ENCODE measurements at regions not wholly inside any gene's neighbourhood (a gene's known extent, or its start where the extent isn't known, plus 50 kb on each side); places are given as distances from the start of the nearest gene placed in this dataset.
"Not testable (repeated sequence)": the region's sequence is repeated elsewhere in the genome, so short reads cannot be mapped to it uniquely, and the experiment has no call there.

DNA sequence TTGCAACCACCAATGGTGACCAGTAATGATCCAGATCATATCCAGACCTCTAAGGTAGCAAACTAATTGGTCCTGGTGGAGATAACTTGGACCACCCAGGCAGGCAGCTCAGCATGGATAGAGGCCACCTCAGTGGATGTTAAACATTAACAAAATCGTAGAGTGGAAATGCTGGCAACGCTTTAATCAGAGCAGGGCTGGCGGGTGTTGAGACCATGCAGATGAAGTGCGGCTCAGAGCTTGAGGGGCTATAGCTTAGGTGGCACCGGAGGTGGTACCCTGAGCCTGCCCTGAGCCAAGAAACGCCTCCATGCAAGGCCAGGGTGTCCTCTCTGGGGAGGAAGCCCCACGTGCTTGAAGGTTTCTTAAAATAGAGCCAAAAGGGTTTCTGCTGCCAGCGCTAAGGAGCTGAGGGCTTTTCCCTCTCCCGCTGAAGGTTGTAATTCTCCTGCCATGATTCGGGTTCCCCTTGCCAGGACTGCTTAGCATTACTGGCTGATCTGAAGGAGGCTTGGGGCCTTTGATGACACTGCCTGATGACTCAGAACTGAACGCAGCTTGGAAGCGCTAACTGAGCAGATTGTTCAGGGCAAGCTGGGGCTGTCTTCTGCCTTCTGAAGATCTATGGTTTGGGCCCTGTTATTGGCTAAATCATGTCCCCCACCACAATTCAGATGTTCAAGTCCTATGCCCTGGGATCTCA lies 177.8 kb upstream of the ATP6AP2 start:
- Histone ChIP-seq H3K9ac (ENCODE audit: low read length) (no peak overlapping the region), H3K36me3 (ENCODE audit: control insufficient read depth, low read depth, low read length) (no peaks in the 10 kb centered on the region), H3K27ac (ENCODE audit: low read length) (no peak overlapping the region), H3K4me3 (ENCODE audit: low read length) (no peak overlapping the region), H3K9me3 (ENCODE audit: control insufficient read depth, low read depth, low read length) (no peaks in the 10 kb centered on the region), H3K4me1 (ENCODE audit: control insufficient read depth, low read depth, low read length) (peaks cover 6% of the 10 kb centered on the region), H3K27me3 (ENCODE audit: control insufficient read depth, insufficient read depth, low read length) (no peaks in the 10 kb centered on the region)

DNA sequence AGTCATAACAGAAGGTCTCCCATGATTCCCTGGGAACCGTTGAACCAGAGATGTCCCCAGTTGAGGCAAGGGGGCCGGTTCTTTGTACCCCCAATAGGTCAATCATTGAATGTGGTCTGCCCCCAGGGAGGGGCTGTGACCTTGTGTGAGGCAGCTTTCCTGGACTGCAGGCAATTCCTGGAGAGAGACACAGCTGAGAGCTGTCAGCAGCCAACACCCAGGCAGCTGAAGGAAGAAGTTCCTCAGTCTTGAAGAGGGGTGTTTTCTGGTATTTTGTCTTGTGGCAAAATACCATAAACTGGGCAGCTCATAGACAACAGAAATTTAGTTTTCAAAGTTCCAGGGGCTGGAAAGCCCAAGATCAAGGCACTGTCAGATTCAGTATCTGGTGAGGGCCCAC lies 185.7 kb upstream of the ATP6AP2 start:
- no peak overlapping the region for H3K9ac ChIP-seq (ENCODE audit: low read length)
- H3K36me3 ChIP-seq (ENCODE audit: control insufficient read depth, low read depth, low read length), result no peaks in the 10 kb centered on the region
- no peaks in the 10 kb centered on the region for H3K27me3 ChIP-seq (ENCODE audit: control insufficient read depth, insufficient read depth, low read length)
- H3K27ac ChIP-seq (ENCODE audit: low read length), result no peak overlapping the region
- H3K9me3 ChIP-seq (ENCODE audit: control insufficient read depth, low read depth, low read length), result no peaks in the 10 kb centered on the region
- H3K4me3 ChIP-seq (ENCODE audit: low read length), result no peak overlapping the region
- no peaks in the 10 kb centered on the region for H3K4me1 ChIP-seq (ENCODE audit: control insufficient read depth, low read depth, low read length)

DNA sequence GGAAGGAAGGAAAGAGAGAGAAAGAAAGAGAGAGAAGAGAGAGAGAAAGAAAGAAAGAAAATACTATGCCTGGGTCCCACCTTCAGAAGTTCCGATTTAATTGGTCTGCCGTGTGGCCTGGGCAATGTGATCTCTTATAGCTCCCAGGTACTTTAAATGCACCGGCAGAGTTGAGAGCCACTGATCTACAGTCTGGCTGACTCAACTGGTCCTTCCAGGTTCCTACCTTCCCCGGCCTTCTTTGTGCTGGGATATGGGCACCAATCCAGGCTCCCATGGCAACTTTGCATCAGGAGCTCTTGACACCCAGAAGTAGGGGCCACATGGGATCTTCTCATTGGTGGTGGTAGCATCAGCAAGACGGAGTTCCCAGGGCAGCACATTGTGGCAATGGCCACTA lies 186.5 kb upstream of the ATP6AP2 start:
- Histone ChIP-seq H3K9ac (ENCODE audit: low read length) (no peak overlapping the region), H3K4me3 (ENCODE audit: low read length) (no peak overlapping the region), H3K9me3 (ENCODE audit: control insufficient read depth, low read depth, low read length) (no peaks in the 10 kb centered on the region), H3K27me3 (ENCODE audit: control insufficient read depth, insufficient read depth, low read length) (no peaks in the 10 kb centered on the region), H3K36me3 (ENCODE audit: control insufficient read depth, low read depth, low read length) (no peaks in the 10 kb centered on the region), H3K4me1 (ENCODE audit: control insufficient read depth, low read depth, low read length) (no peaks in the 10 kb centered on the region), H3K27ac (ENCODE audit: low read length) (no peak overlapping the region)

DNA sequence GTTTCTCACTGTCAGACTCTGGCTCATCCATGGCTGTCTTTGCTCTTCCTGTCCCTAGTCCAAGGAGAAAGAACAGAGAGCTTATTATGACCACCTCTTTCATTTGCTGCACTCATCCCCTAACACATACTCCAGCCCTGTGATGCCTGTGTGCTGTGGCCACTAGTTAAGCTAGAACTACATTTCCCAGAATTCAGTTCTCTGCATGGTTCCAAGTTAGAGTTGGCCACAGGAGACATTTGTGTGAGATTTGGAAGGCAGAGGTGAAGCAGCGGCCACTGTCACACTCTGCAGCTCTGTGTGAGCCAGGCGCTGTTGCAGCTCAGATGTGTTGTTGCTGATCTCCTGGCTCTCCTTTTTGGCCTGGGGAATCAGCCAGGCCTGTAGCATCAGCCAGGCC lies 188.2 kb upstream of the ATP6AP2 start:
- no peaks in the 10 kb centered on the region for H3K4me1 ChIP-seq (ENCODE audit: control insufficient read depth, low read depth, low read length)
- no peak overlapping the region for H3K4me3 ChIP-seq (ENCODE audit: low read length)
- H3K27me3 ChIP-seq (ENCODE audit: control insufficient read depth, insufficient read depth, low read length), result no peaks in the 10 kb centered on the region
- H3K9me3 ChIP-seq (ENCODE audit: control insufficient read depth, low read depth, low read length), result no peaks in the 10 kb centered on the region
- H3K27ac ChIP-seq (ENCODE audit: low read length), result no peak overlapping the region
- H3K9ac ChIP-seq (ENCODE audit: low read length), result no peak overlapping the region
- H3K36me3 ChIP-seq (ENCODE audit: control insufficient read depth, low read depth, low read length), result no peaks in the 10 kb centered on the region

DNA sequence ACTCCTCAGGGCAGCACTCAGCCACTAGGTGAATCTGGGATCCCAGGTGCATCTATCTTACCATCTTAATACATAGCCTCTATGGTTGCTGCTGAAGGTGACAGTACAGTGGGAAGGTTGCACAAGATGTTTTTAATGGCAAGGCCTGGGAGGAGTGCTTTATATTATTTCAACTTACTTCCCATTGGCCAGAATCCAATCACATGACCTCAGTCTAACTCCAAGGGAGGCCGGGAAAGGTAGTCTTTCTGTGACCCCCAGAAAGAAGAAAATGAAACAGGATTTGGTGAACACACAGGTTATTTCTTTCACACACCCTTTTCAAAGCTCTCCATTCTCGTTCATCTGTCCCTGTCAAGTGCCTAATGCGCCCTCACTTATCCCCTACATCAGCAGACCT lies 189.1 kb upstream of the ATP6AP2 start:
- H3K27me3 ChIP-seq (ENCODE audit: control insufficient read depth, insufficient read depth, low read length), result no peaks in the 10 kb centered on the region
- H3K36me3 ChIP-seq (ENCODE audit: control insufficient read depth, low read depth, low read length), result no peaks in the 10 kb centered on the region
- no peaks in the 10 kb centered on the region for H3K4me1 ChIP-seq (ENCODE audit: control insufficient read depth, low read depth, low read length)
- no peak overlapping the region for H3K9ac ChIP-seq (ENCODE audit: low read length)
- H3K27ac ChIP-seq (ENCODE audit: low read length), result no peak overlapping the region
- H3K9me3 ChIP-seq (ENCODE audit: control insufficient read depth, low read depth, low read length), result no peaks in the 10 kb centered on the region
- H3K4me3 ChIP-seq (ENCODE audit: low read length), result no peak overlapping the region

DNA sequence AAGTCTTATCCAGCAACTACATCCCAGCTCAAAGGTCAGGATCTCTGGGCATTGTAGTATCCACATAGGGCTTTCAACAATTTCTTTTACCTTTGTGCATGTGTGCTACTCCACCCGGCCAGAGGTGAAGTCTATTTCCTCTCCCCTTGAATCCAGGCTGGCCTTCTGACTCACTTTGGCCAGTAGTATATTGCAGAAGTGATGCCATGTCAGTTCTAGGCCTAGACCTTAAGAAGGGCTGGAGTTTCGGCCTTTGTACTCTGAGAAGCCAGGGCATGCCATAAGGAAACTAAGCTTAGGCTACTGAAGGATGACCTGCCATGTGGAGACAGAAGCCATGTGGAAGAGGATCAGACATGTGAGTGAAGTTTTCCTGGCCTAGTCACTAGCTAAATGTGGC lies 191.2 kb upstream of the ATP6AP2 start:
- no peak overlapping the region for H3K4me3 ChIP-seq (ENCODE audit: low read length)
- no peak overlapping the region for H3K27ac ChIP-seq (ENCODE audit: low read length)
- H3K27me3 ChIP-seq (ENCODE audit: control insufficient read depth, insufficient read depth, low read length), result no peaks in the 10 kb centered on the region
- H3K9me3 ChIP-seq (ENCODE audit: control insufficient read depth, low read depth, low read length), result no peaks in the 10 kb centered on the region
- H3K9ac ChIP-seq (ENCODE audit: low read length), result no peak overlapping the region
- H3K4me1 ChIP-seq (ENCODE audit: control insufficient read depth, low read depth, low read length), result no peaks in the 10 kb centered on the region
- no peaks in the 10 kb centered on the region for H3K36me3 ChIP-seq (ENCODE audit: control insufficient read depth, low read depth, low read length)

DNA sequence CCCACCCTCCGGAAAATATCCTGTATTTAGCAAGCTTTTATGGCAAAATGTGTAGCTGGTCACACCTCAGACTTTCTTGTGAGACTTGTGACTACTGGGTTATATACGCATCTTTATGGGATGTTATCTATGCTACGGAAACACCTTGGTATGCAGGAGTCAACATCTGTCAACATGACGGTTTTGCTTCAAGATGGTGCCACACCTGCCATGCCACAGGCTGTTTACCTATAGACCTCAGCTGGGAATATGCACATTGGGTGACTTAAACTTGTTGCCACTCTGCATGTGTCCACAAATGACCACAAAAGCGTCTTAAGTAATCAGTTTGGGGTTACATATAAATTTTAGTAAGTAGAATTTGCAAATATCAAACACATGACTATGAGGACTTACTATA lies 192.3 kb upstream of the ATP6AP2 start:
- H3K9ac ChIP-seq (ENCODE audit: low read length), result no peak overlapping the region
- no peaks in the 10 kb centered on the region for H3K27me3 ChIP-seq (ENCODE audit: control insufficient read depth, insufficient read depth, low read length)
- no peaks in the 10 kb centered on the region for H3K36me3 ChIP-seq (ENCODE audit: control insufficient read depth, low read depth, low read length)
- H3K9me3 ChIP-seq (ENCODE audit: control insufficient read depth, low read depth, low read length), result no peaks in the 10 kb centered on the region
- H3K4me1 ChIP-seq (ENCODE audit: control insufficient read depth, low read depth, low read length), result no peaks in the 10 kb centered on the region
- no peak overlapping the region for H3K4me3 ChIP-seq (ENCODE audit: low read length)
- no peak overlapping the region for H3K27ac ChIP-seq (ENCODE audit: low read length)

DNA sequence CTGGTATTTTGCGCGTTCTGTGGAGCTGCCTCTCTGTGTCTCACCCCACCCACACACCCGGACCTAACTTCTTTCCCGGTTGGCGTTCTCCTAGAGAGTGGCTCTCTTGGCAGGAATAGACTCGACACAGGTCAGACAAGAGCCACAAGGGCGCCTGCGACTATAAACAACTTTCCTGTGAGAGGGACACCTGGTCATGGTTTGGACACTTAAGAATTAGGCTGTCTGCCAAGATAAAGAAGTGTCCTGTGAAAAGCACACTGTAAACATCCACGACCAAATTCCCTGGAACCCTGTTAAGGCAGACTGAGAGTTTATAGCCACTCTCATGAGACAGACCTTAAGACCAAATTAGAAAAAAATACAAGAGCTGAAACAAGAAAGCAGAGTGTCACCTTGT lies 192.9 kb upstream of the ATP6AP2 start:
- H3K27ac ChIP-seq (ENCODE audit: low read length); H3K4me3 ChIP-seq (ENCODE audit: low read length); H3K4me1 ChIP-seq (ENCODE audit: control insufficient read depth, low read depth, low read length): not testable (repeated sequence)

DNA sequence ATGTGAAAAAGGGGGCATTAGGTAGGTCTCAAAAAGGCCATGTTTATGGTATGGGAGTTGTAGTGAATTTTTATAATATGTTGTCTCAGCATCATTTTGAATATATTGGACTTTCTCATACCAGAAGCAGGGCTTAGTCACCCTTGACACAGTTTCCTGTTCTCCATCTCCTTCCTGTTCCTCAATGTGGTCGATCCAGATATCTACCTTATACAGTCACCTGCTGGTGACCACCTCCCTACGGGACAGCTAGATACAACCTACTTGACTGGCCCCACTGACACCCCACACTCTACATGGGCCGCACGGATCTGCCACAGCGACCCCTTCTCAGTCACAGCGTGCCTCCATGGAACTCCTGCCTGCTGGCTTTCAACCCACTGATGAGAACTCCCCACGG lies 193.5 kb upstream of the ATP6AP2 start:
- not testable (repeated sequence) for H3K36me3 ChIP-seq (ENCODE audit: control insufficient read depth, low read depth, low read length); H3K9ac ChIP-seq (ENCODE audit: low read length); H3K9me3 ChIP-seq (ENCODE audit: control insufficient read depth, low read depth, low read length); H3K4me1 ChIP-seq (ENCODE audit: control insufficient read depth, low read depth, low read length); H3K27me3 ChIP-seq (ENCODE audit: control insufficient read depth, insufficient read depth, low read length); H3K4me3 ChIP-seq (ENCODE audit: low read length); H3K27ac ChIP-seq (ENCODE audit: low read length)

More for the DNA sequence above, 192.9 kb upstream of the ATP6AP2 start:
- not testable (repeated sequence) for H3K9ac ChIP-seq (ENCODE audit: low read length); H3K9me3 ChIP-seq (ENCODE audit: control insufficient read depth, low read depth, low read length); H3K27me3 ChIP-seq (ENCODE audit: control insufficient read depth, insufficient read depth, low read length); H3K36me3 ChIP-seq (ENCODE audit: control insufficient read depth, low read depth, low read length)

DNA sequence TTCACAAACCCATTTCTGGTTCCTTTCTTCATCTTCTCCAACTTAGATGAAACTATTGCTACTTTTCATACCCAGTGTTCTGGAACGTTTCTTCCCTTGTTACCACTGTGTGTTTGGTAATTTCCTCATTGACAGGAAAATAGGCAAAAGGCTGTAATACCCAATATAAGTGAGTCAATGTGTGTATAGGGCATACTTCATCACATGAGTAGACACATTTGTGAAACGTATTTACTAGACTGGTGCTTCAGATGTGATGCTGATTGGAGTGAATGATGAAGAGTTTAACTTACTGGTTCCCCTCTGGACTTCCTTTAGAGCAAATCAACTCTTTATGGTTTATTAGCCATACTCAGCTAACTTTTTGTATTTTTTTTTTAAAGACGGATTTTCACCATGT lies 195.1 kb upstream of the ATP6AP2 start:
- no peak overlapping the region for H3K4me3 ChIP-seq (ENCODE audit: low read length)

DNA sequence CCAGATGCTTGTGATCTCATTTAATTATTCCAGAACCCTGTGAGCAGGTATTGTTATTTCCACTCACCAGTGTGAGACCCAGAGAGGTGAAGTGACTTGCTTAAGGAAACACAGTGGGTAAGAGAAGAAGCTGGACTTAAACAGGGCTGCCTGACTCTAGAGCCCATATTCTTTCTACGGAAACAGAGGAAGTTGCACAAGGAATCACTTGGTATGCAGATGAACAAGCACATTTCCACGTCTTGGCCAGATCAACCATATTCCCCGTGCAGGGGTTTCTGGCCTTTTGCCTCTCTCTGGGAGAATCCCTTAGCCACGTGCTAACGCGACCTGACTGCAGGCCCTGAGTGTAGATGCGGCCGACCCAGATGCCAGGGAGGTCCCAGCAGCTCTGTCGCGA lies 195.5 kb upstream of the ATP6AP2 start:
- Histone ChIP-seq H3K4me3 (ENCODE audit: low read length) (no peak overlapping the region), H3K9ac (ENCODE audit: low read length) (no peak overlapping the region), H3K27me3 (ENCODE audit: control insufficient read depth, insufficient read depth, low read length) (no peaks in the 10 kb centered on the region), H3K9me3 (ENCODE audit: control insufficient read depth, low read depth, low read length) (no peaks in the 10 kb centered on the region), H3K4me1 (ENCODE audit: control insufficient read depth, low read depth, low read length) (peaks cover 13% of the 10 kb centered on the region), H3K27ac (ENCODE audit: low read length) (no peak overlapping the region), H3K36me3 (ENCODE audit: control insufficient read depth, low read depth, low read length) (no peaks in the 10 kb centered on the region)

More for the DNA sequence above, 195.1 kb upstream of the ATP6AP2 start:
- H3K9me3 ChIP-seq (ENCODE audit: control insufficient read depth, low read depth, low read length), result no peaks in the 10 kb centered on the region
- no peaks in the 10 kb centered on the region for H3K36me3 ChIP-seq (ENCODE audit: control insufficient read depth, low read depth, low read length)
- H3K4me1 ChIP-seq (ENCODE audit: control insufficient read depth, low read depth, low read length), result peaks cover 9% of the 10 kb centered on the region
- no peaks in the 10 kb centered on the region for H3K27me3 ChIP-seq (ENCODE audit: control insufficient read depth, insufficient read depth, low read length)
- H3K9ac ChIP-seq (ENCODE audit: low read length), result no peak overlapping the region
- H3K27ac ChIP-seq (ENCODE audit: low read length), result no peak overlapping the region

DNA sequence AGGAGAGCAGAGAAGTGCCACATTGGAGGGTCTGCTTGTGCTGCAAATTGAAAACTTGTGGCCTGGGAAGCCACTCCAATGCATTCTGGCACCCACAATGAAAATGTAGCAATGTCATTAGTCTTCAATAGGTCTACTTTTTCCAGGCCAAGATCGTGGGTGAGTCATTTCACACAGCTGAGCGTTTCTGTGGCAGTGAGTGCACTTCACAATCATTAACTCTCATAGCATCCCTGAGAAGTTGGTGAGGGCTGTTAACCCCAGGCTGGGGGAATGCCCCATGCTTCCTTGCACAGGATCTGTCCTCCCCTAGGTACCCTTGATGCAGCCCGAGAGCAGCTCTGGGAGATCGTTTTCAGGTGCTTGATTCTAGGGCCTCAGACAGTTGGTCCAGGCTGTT lies 196.8 kb upstream of the ATP6AP2 start:
- H3K9me3 ChIP-seq (ENCODE audit: control insufficient read depth, low read depth, low read length), result no peaks in the 10 kb centered on the region
- no peak overlapping the region for H3K9ac ChIP-seq (ENCODE audit: low read length)
- no peak overlapping the region for H3K27ac ChIP-seq (ENCODE audit: low read length)
- H3K36me3 ChIP-seq (ENCODE audit: control insufficient read depth, low read depth, low read length), result no peaks in the 10 kb centered on the region
- H3K4me3 ChIP-seq (ENCODE audit: low read length), result no peak overlapping the region
- no peaks in the 10 kb centered on the region for H3K27me3 ChIP-seq (ENCODE audit: control insufficient read depth, insufficient read depth, low read length)
- peaks cover 21% of the 10 kb centered on the region for H3K4me1 ChIP-seq (ENCODE audit: control insufficient read depth, low read depth, low read length)
